ENCODE measurements at regions not wholly inside any gene's neighbourhood (a gene's known extent, or its start where the extent isn't known, plus 50 kb on each side); places are given as distances from the start of the nearest gene placed in this dataset.

DNA sequence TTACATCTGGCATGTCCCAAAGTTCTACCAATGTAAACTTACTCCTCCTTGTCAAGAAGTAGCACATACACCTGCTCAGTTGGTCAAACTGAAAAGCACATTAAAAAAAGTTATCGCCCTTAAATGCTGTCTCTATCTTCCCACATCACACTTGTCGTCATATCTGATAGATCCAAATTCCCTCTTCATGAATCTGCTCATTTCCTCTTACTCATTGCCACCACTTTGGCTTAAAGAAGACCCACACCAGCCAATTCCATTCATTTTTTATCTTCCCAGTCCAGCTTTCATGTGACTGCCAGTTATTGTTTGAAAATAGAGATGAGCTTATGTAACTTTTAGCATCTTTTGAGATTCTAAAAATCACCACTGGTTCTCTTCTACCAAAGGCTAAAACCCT, 305.9 kb upstream of the MTNR1B start:
- TF ChIP-seq, protein P1, sequence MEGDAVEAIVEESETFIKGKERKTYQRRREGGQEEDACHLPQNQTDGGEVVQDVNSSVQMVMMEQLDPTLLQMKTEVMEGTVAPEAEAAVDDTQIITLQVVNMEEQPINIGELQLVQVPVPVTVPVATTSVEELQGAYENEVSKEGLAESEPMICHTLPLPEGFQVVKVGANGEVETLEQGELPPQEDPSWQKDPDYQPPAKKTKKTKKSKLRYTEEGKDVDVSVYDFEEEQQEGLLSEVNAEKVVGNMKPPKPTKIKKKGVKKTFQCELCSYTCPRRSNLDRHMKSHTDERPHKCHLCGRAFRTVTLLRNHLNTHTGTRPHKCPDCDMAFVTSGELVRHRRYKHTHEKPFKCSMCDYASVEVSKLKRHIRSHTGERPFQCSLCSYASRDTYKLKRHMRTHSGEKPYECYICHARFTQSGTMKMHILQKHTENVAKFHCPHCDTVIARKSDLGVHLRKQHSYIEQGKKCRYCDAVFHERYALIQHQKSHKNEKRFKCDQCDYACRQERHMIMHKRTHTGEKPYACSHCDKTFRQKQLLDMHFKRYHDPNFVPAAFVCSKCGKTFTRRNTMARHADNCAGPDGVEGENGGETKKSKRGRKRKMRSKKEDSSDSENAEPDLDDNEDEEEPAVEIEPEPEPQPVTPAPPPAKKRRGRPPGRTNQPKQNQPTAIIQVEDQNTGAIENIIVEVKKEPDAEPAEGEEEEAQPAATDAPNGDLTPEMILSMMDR (IDR thresholded peaks at IDR 0.05; ENCODE audit: poor library complexity, severe bottlenecking): no peak
- TF ChIP-seq MXI1 (conservative IDR thresholded peaks at IDR 0.05; ENCODE audit: poor library complexity, severe bottlenecking): no peak
- no peak for TF ChIP-seq POLR2AphosphoS5 (IDR thresholded peaks at IDR 0.05)

Data from neural cell (in vitro differentiated cells).